H9 (cell line): ENCODE measurements at regions not wholly inside any gene's neighbourhood (a gene's known extent, or its start where the extent isn't known, plus 50 kb on each side); places are given as distances from the start of the nearest gene placed in this dataset.

Experiments used
- DNase-seq: peaks from one replicate; pipeline ENCODE4 v3.0.0-alpha.2; 2017
- H2AFZ ChIP-seq: one replicate; pipeline ENCODE4 v1.6.1; 2013; ENCODE audit warnings: mild to moderate bottlenecking, low read length, control low read depth, moderate library complexity
- H2AK5ac ChIP-seq: 2 replicates; pipeline ENCODE4 v1.6.1; 2013; ENCODE audit warnings: low read length, control low read depth, mixed read lengths; ENCODE audit not compliant: insufficient read length
- H2BK120ac ChIP-seq: one replicate; pipeline ENCODE4 v1.6.1; 2013; ENCODE audit warnings: low read depth, mild to moderate bottlenecking, low read length, control low read depth, inconsistent platforms; ENCODE audit not compliant: poor library complexity, severe bottlenecking
- H2BK12ac ChIP-seq: 2 replicates; pipeline ENCODE4 v1.6.1; 2013; ENCODE audit warnings: low read length, control low read depth, mixed read lengths, low read depth; ENCODE audit not compliant: insufficient read length
- H2BK15ac ChIP-seq: 2 replicates; pipeline ENCODE4 v1.6.1; 2013; ENCODE audit warnings: low read depth, low read length, control low read depth
- H2BK20ac ChIP-seq: one replicate; pipeline ENCODE4 v1.6.1; 2013; ENCODE audit warnings: low read depth, mild to moderate bottlenecking, low read length, control low read depth, inconsistent platforms; ENCODE audit not compliant: poor library complexity, severe bottlenecking
- H2BK5ac ChIP-seq: 2 replicates; pipeline ENCODE4 v1.6.1; 2013; ENCODE audit warnings: low read length, control low read depth, mixed read lengths; ENCODE audit not compliant: insufficient read length
- H3K14ac ChIP-seq: 2 replicates; pipeline ENCODE4 v1.6.1; 2013; ENCODE audit warnings: low read length, control low read depth; ENCODE audit not compliant: insufficient read depth
- H3K18ac ChIP-seq: 2 replicates; pipeline ENCODE4 v1.6.1; 2013; ENCODE audit warnings: low read depth, mild to moderate bottlenecking, mixed read lengths, low read length, control low read depth; ENCODE audit not compliant: insufficient read length
- H3K23ac ChIP-seq: 2 replicates; pipeline ENCODE4 v1.6.1; 2013; ENCODE audit warnings: low read length, control low read depth, mixed read lengths, low read depth; ENCODE audit not compliant: insufficient read length
- H3K23me2 ChIP-seq: 2 replicates; pipeline ENCODE4 v1.6.1; 2013; ENCODE audit warnings: low read depth, mild to moderate bottlenecking, mixed read lengths, low read length, control low read depth; ENCODE audit not compliant: insufficient read length, poor library complexity, severe bottlenecking
- H3K27ac ChIP-seq: 2 replicates; pipeline ENCODE4 v1.5.1; 2013; ENCODE audit warnings: low read length, control low read depth, mixed read lengths, low read depth; ENCODE audit not compliant: insufficient read length
- H3K27me3 ChIP-seq: 2 replicates; pipeline ENCODE4 v1.6.1; 2013; ENCODE audit warnings: low read length, control low read depth, inconsistent platforms; ENCODE audit not compliant: insufficient read depth
- H3K4ac ChIP-seq: 2 replicates; pipeline ENCODE4 v1.6.1; 2013; ENCODE audit warnings: low read depth, mild to moderate bottlenecking, control low read depth, inconsistent platforms, low read length, moderate library complexity
- H3K4me1 ChIP-seq: 2 replicates; pipeline ENCODE4 v1.6.1; 2013; ENCODE audit warnings: low read length, control low read depth, inconsistent platforms; ENCODE audit not compliant: insufficient read depth
- H3K4me2 ChIP-seq: 2 replicates; pipeline ENCODE4 v1.6.1; 2013; ENCODE audit warnings: low read length, control low read depth, mixed read lengths; ENCODE audit not compliant: insufficient read length, insufficient read depth
- H3K56ac ChIP-seq: 2 replicates; pipeline ENCODE4 v1.6.1; 2013; ENCODE audit warnings: low read depth, mild to moderate bottlenecking, mixed read lengths, low read length, control low read depth; ENCODE audit not compliant: insufficient read length
- H3K79me1 ChIP-seq: 2 replicates; pipeline ENCODE4 v1.6.1; 2013; ENCODE audit warnings: low read depth, mild to moderate bottlenecking, moderate library complexity, low read length, control low read depth, inconsistent platforms; ENCODE audit not compliant: insufficient read depth, poor library complexity, severe bottlenecking
- H3K79me2 ChIP-seq: 2 replicates; pipeline ENCODE4 v1.6.1; 2013; ENCODE audit warnings: low read length, control low read depth, inconsistent platforms; ENCODE audit not compliant: insufficient read depth
- H3K9ac ChIP-seq: 2 replicates; pipeline ENCODE4 v1.6.1; 2013; ENCODE audit warnings: low read length, control low read depth, mixed read lengths; ENCODE audit not compliant: insufficient read length; ENCODE audit errors: extremely low read depth
- H3K9me3 ChIP-seq: one replicate; pipeline ENCODE4 v1.6.1; 2013; ENCODE audit warnings: low read depth, low read length, inconsistent platforms; ENCODE audit not compliant: control insufficient read depth
- H3T11ph ChIP-seq: one replicate; pipeline ENCODE4 v1.6.1; 2013; ENCODE audit warnings: mild to moderate bottlenecking, low read length, control low read depth, inconsistent platforms
- H4K20me1 ChIP-seq: one replicate; pipeline ENCODE4 v1.6.1; 2013; ENCODE audit not compliant: control insufficient read depth, insufficient read length, insufficient read depth
- H4K5ac ChIP-seq: 2 replicates; pipeline ENCODE4 v1.6.1; 2013; ENCODE audit warnings: low read depth, mild to moderate bottlenecking, mixed read lengths, low read length, control low read depth; ENCODE audit not compliant: insufficient read length
- H4K8ac ChIP-seq: replicated peaks from 2 replicates; pipeline ENCODE4 v1.6.1; 2013; ENCODE audit warnings: low read length, control low read depth, mixed read lengths, low read depth; ENCODE audit not compliant: insufficient read length
- H4K91ac ChIP-seq: 2 replicates; pipeline ENCODE4 v1.6.1; 2013; ENCODE audit warnings: low read depth, mild to moderate bottlenecking, moderate library complexity, mixed read lengths, low read length, control low read depth; ENCODE audit not compliant: insufficient read length
- H3K27ac Mint-ChIP-seq, 3 experiments: 2 replicates in 2 of 3; 3 replicates in 1 of 3; pipeline ENCODE4 v1.8.0; 2020 to 2021; ENCODE audit warnings: mixed read lengths in 3 of 3, mild to moderate bottlenecking in 1 of 3, moderate library complexity in 1 of 3
- H3K27me3 Mint-ChIP-seq: 2 replicates; pipeline ENCODE4 v1.8.0; 2021; ENCODE audit warnings: low read depth, mild to moderate bottlenecking, moderate library complexity, mixed read lengths
- H3K36me3 Mint-ChIP-seq, 3 experiments: 2 replicates in 2 of 3; 3 replicates in 1 of 3; pipeline ENCODE4 v1.8.0; 2020 to 2021; ENCODE audit warnings: low read depth in 3 of 3, mixed read lengths in 3 of 3; ENCODE audit not compliant: insufficient read depth in 1 of 3
- H3K4me1 Mint-ChIP-seq, 2 experiments: 2 replicates each; pipeline ENCODE4 v1.8.0; 2020; ENCODE audit warnings: mixed read lengths in 2 of 2
- H3K4me3 Mint-ChIP-seq, 2 experiments: 2 replicates in 1 of 2; 3 replicates in 1 of 2; pipeline ENCODE4 v1.8.0; 2020 to 2021; ENCODE audit warnings: mild to moderate bottlenecking in 2 of 2, mixed read lengths in 2 of 2, moderate library complexity in 1 of 2
- H3K9me3 Mint-ChIP-seq, 2 experiments: 2 replicates in 1 of 2; 3 replicates in 1 of 2; pipeline ENCODE4 v1.8.0; 2020; ENCODE audit warnings: mild to moderate bottlenecking in 2 of 2, mixed read lengths in 2 of 2, moderate library complexity in 1 of 2
- CTCF ChIP-seq: fragments of 200-600 bp; sonication (generic); conservative IDR thresholded peaks from 3 replicates; pipeline ENCODE4 v1.8.0; 2021; ENCODE audit warnings: antibody characterized with exemption, mild to moderate bottlenecking
- WGBS: extraction: QIAGEN DNeasy Blood & Tissue Kit; methylation state at CpG from one replicate; pipeline ENCODE4 v1.1.7; 2013; ENCODE audit warnings: missing lambda C conversion rate, low lambda C conversion rate, mixed read lengths; ENCODE audit not compliant: insufficient read length; ENCODE audit errors: extremely low coverage; 5-methylcytosine and 5-hydroxymethylcytosine counted together

- no peak overlapping the region for H3K9ac ChIP-seq
- H2BK5ac ChIP-seq, result no peak overlapping the region
- Mint-ChIP-seq H3K4me1 (peaks cover 4 to 14% of the 10 kb centered on the region in 2 experiments), H3K9me3 (peaks cover 10 to 17% of the 10 kb centered on the region in 2 experiments), H3K27ac (no peak overlapping the region), H3K4me3 (no peak overlapping the region), H3K27me3 (no peaks in the 10 kb centered on the region), H3K36me3 (peaks cover 12 to 19% (median 14%) of the 10 kb centered on the region in 3 experiments)
- no peak for DNase-seq
- no peaks in the 10 kb centered on the region for H3K27me3 ChIP-seq
- H3K4me2 ChIP-seq, result no peak overlapping the region
- H4K8ac ChIP-seq, result no peak overlapping the region
- H3K23ac ChIP-seq, result no peak overlapping the region
- H3K56ac ChIP-seq, result no peak overlapping the region
- H3K14ac ChIP-seq, result no peak overlapping the region
- H4K5ac ChIP-seq, result no peak overlapping the region
- no peaks in the 10 kb centered on the region for H3K9me3 ChIP-seq
- no peak for TF ChIP-seq CTCF
- WGBS, result no CpG with 5 or more reads among the region's 2 CpGs
- no peak overlapping the region for H2BK12ac ChIP-seq
- no peak overlapping the region for H2AK5ac ChIP-seq
- H4K91ac ChIP-seq, result no peak overlapping the region
- no peak overlapping the region for H2AFZ ChIP-seq
- no peak overlapping the region for H3K4ac ChIP-seq
- no peaks in the 10 kb centered on the region for H3K4me1 ChIP-seq
- H3K79me2 ChIP-seq, result no peaks in the 10 kb centered on the region
- no peak overlapping the region for H2BK20ac ChIP-seq
- no peak overlapping the region for H2BK120ac ChIP-seq
- H3K79me1 ChIP-seq, result no peaks in the 10 kb centered on the region
- no peaks in the 10 kb centered on the region for H4K20me1 ChIP-seq
- H3K18ac ChIP-seq, result no peak overlapping the region
- H2BK15ac ChIP-seq, result no peak overlapping the region
- no peaks in the 10 kb centered on the region for H3K23me2 ChIP-seq
- no peak overlapping the region for H3K27ac ChIP-seq
- no peak overlapping the region for H3T11ph ChIP-seq
These were observed 128.3 kb upstream of the CADM2 start for GRCh38 chr3:84830476-84830875.
